ENCODE measurements at regions not wholly inside any gene's neighbourhood (a gene's known extent, or its start where the extent isn't known, plus 50 kb on each side); places are given as distances from the start of the nearest gene placed in this dataset.

GRCh38 chr6:147855803-147856482, 347.5 kb downstream of the SAMD5 start:
- Histone ChIP-seq H3K27me3 (ENCODE audit: low read length) (no peaks in the 10 kb centered on the region), H3K36me3 (ENCODE audit: insufficient read depth, low read length) (no peaks in the 10 kb centered on the region), H3K4me2 (ENCODE audit: low read depth, low read length, poor library complexity, severe bottlenecking) (no peak overlapping the region), H2AFZ (ENCODE audit: low read length) (no peak overlapping the region), H3K79me2 (ENCODE audit: low read length) (no peaks in the 10 kb centered on the region), H3K4me1 (ENCODE audit: low read length) (no peaks in the 10 kb centered on the region), H4K20me1 (ENCODE audit: insufficient read depth, low read depth, low read length) (no peaks in the 10 kb centered on the region), H3K4me3 (ENCODE audit: low read length) (no peak overlapping the region), H3K9ac (ENCODE audit: low read length) (no peak overlapping the region), H3K9me2 (replicated peaks; ENCODE audit: insufficient read depth, low read length) (no peaks in the 10 kb centered on the region), H3K9me3 (ENCODE audit: low read length) (no peaks in the 10 kb centered on the region), H3K27ac (ENCODE audit: low read length) (no peak overlapping the region)
- no peak for DNase-seq

GRCh38 chr6:147856687-147857086, 348.2 kb downstream of the SAMD5 start:
- DNase-seq: no peak
- no peaks in the 10 kb centered on the region for H3K9me3 ChIP-seq (ENCODE audit: low read length)
- H3K4me3 ChIP-seq (ENCODE audit: low read length): no peak overlapping the region
- H3K4me2 ChIP-seq (ENCODE audit: low read depth, low read length, poor library complexity, severe bottlenecking): no peak overlapping the region
- H3K4me1 ChIP-seq (ENCODE audit: low read length): no peaks in the 10 kb centered on the region
- no peaks in the 10 kb centered on the region for H3K79me2 ChIP-seq (ENCODE audit: low read length)
- H2AFZ ChIP-seq (ENCODE audit: low read length): no peak overlapping the region
- H3K9ac ChIP-seq (ENCODE audit: low read length): no peak overlapping the region
- no peaks in the 10 kb centered on the region for H3K9me2 ChIP-seq (replicated peaks; ENCODE audit: insufficient read depth, low read length)
- H4K20me1 ChIP-seq (ENCODE audit: insufficient read depth, low read depth, low read length): no peaks in the 10 kb centered on the region
- H3K36me3 ChIP-seq (ENCODE audit: insufficient read depth, low read length): no peaks in the 10 kb centered on the region
- H3K27ac ChIP-seq (ENCODE audit: low read length): no peak overlapping the region
- no peaks in the 10 kb centered on the region for H3K27me3 ChIP-seq (ENCODE audit: low read length)

- no peaks in the 10 kb centered on the region for H3K36me3 ChIP-seq (ENCODE audit: insufficient read depth, low read length)
- no peaks in the 10 kb centered on the region for H4K20me1 ChIP-seq (ENCODE audit: insufficient read depth, low read depth, low read length)
- H3K27ac ChIP-seq (ENCODE audit: low read length): no peak overlapping the region
- H3K27me3 ChIP-seq (ENCODE audit: low read length): no peaks in the 10 kb centered on the region
- H3K4me3 ChIP-seq (ENCODE audit: low read length): no peak overlapping the region
- H3K9me2 ChIP-seq (replicated peaks; ENCODE audit: insufficient read depth, low read length): no peaks in the 10 kb centered on the region
- no peak overlapping the region for H2AFZ ChIP-seq (ENCODE audit: low read length)
- H3K79me2 ChIP-seq (ENCODE audit: low read length): no peaks in the 10 kb centered on the region
- H3K9me3 ChIP-seq (ENCODE audit: low read length): no peaks in the 10 kb centered on the region
- H3K4me1 ChIP-seq (ENCODE audit: low read length): no peaks in the 10 kb centered on the region
- H3K4me2 ChIP-seq (ENCODE audit: low read depth, low read length, poor library complexity, severe bottlenecking): no peak overlapping the region
- H3K9ac ChIP-seq (ENCODE audit: low read length): no peak overlapping the region
- DNase-seq: no peak
Measured at GRCh38 chr6:147858421-147858820, 349.9 kb downstream of the SAMD5 start.

- Histone ChIP-seq H3K36me3 (ENCODE audit: insufficient read depth, low read length) (no peaks in the 10 kb centered on the region), H3K27ac (ENCODE audit: low read length) (no peak overlapping the region), H3K27me3 (ENCODE audit: low read length) (no peaks in the 10 kb centered on the region), H3K79me2 (ENCODE audit: low read length) (no peaks in the 10 kb centered on the region), H3K9me2 (replicated peaks; ENCODE audit: insufficient read depth, low read length) (no peaks in the 10 kb centered on the region), H4K20me1 (ENCODE audit: insufficient read depth, low read depth, low read length) (no peaks in the 10 kb centered on the region), H2AFZ (ENCODE audit: low read length) (no peak overlapping the region), H3K4me3 (ENCODE audit: low read length) (no peak overlapping the region), H3K4me2 (ENCODE audit: low read depth, low read length, poor library complexity, severe bottlenecking) (no peak overlapping the region), H3K9ac (ENCODE audit: low read length) (no peak overlapping the region), H3K4me1 (ENCODE audit: low read length) (no peaks in the 10 kb centered on the region), H3K9me3 (ENCODE audit: low read length) (no peaks in the 10 kb centered on the region)
- DNase-seq: no peak
Measured at GRCh38 chr6:147859071-147859470, 350.6 kb downstream of the SAMD5 start.

GRCh38 chr6:147861696-147862095, 353.2 kb downstream of the SAMD5 start:
- Histone ChIP-seq H3K9ac (ENCODE audit: low read length) (no peak overlapping the region), H3K27ac (ENCODE audit: low read length) (no peak overlapping the region), H3K27me3 (ENCODE audit: low read length) (no peaks in the 10 kb centered on the region), H3K4me1 (ENCODE audit: low read length) (no peaks in the 10 kb centered on the region), H3K79me2 (ENCODE audit: low read length) (no peaks in the 10 kb centered on the region), H4K20me1 (ENCODE audit: insufficient read depth, low read depth, low read length) (no peaks in the 10 kb centered on the region), H3K4me2 (ENCODE audit: low read depth, low read length, poor library complexity, severe bottlenecking) (no peak overlapping the region), H2AFZ (ENCODE audit: low read length) (no peak overlapping the region), H3K36me3 (ENCODE audit: insufficient read depth, low read length) (no peaks in the 10 kb centered on the region), H3K9me3 (ENCODE audit: low read length) (no peaks in the 10 kb centered on the region), H3K4me3 (ENCODE audit: low read length) (no peak overlapping the region), H3K9me2 (replicated peaks; ENCODE audit: insufficient read depth, low read length) (no peaks in the 10 kb centered on the region)
- no peak for DNase-seq

- Histone ChIP-seq H2AFZ (ENCODE audit: low read length) (no peak overlapping the region), H3K9me2 (replicated peaks; ENCODE audit: insufficient read depth, low read length) (no peaks in the 10 kb centered on the region), H3K4me1 (ENCODE audit: low read length) (no peaks in the 10 kb centered on the region), H4K20me1 (ENCODE audit: insufficient read depth, low read depth, low read length) (no peaks in the 10 kb centered on the region), H3K4me3 (ENCODE audit: low read length) (no peak overlapping the region), H3K9me3 (ENCODE audit: low read length) (no peaks in the 10 kb centered on the region), H3K79me2 (ENCODE audit: low read length) (no peaks in the 10 kb centered on the region), H3K27ac (ENCODE audit: low read length) (no peak overlapping the region), H3K27me3 (ENCODE audit: low read length) (no peaks in the 10 kb centered on the region), H3K36me3 (ENCODE audit: insufficient read depth, low read length) (no peaks in the 10 kb centered on the region), H3K4me2 (ENCODE audit: low read depth, low read length, poor library complexity, severe bottlenecking) (no peak overlapping the region), H3K9ac (ENCODE audit: low read length) (no peak overlapping the region)
- DNase-seq: no peak
Measured at GRCh38 chr6:147867433-147868226, 359.1 kb downstream of the SAMD5 start.

GRCh38 chr6:147868427-147869190, 360.1 kb downstream of the SAMD5 start:
- Histone ChIP-seq H4K20me1 (ENCODE audit: insufficient read depth, low read depth, low read length) (no peaks in the 10 kb centered on the region), H3K9ac (ENCODE audit: low read length) (no peak overlapping the region), H3K9me3 (ENCODE audit: low read length) (no peaks in the 10 kb centered on the region), H3K36me3 (ENCODE audit: insufficient read depth, low read length) (no peaks in the 10 kb centered on the region), H3K9me2 (replicated peaks; ENCODE audit: insufficient read depth, low read length) (no peaks in the 10 kb centered on the region), H3K4me3 (ENCODE audit: low read length) (no peak overlapping the region), H3K4me1 (ENCODE audit: low read length) (no peaks in the 10 kb centered on the region), H3K27me3 (ENCODE audit: low read length) (no peaks in the 10 kb centered on the region), H2AFZ (ENCODE audit: low read length) (no peak overlapping the region), H3K4me2 (ENCODE audit: low read depth, low read length, poor library complexity, severe bottlenecking) (no peak overlapping the region), H3K79me2 (ENCODE audit: low read length) (no peaks in the 10 kb centered on the region), H3K27ac (ENCODE audit: low read length) (no peak overlapping the region)
- no peak for DNase-seq

GRCh38 chr6:147869201-147869600, 360.7 kb downstream of the SAMD5 start:
- Histone ChIP-seq H3K4me2 (ENCODE audit: low read depth, low read length, poor library complexity, severe bottlenecking) (no peak overlapping the region), H3K9me3 (ENCODE audit: low read length) (no peaks in the 10 kb centered on the region), H3K79me2 (ENCODE audit: low read length) (no peaks in the 10 kb centered on the region), H3K36me3 (ENCODE audit: insufficient read depth, low read length) (no peaks in the 10 kb centered on the region), H3K4me1 (ENCODE audit: low read length) (no peaks in the 10 kb centered on the region), H3K9me2 (replicated peaks; ENCODE audit: insufficient read depth, low read length) (no peaks in the 10 kb centered on the region), H2AFZ (ENCODE audit: low read length) (no peak overlapping the region), H3K4me3 (ENCODE audit: low read length) (no peak overlapping the region), H3K27me3 (ENCODE audit: low read length) (no peaks in the 10 kb centered on the region), H4K20me1 (ENCODE audit: insufficient read depth, low read depth, low read length) (no peaks in the 10 kb centered on the region), H3K27ac (ENCODE audit: low read length) (no peak overlapping the region), H3K9ac (ENCODE audit: low read length) (no peak overlapping the region)
- DNase-seq: no peak
